GM19035 (cell line): ENCODE measurements at regions not wholly inside any gene's neighbourhood (a gene's known extent, or its start where the extent isn't known, plus 50 kb on each side); places are given as distances from the start of the nearest gene placed in this dataset.

Experiments used
- ATAC-seq: cut with Tn5 transposase; IDR thresholded peaks from one replicate; pipeline ENCODE4 v1.9.1; 2021; ENCODE audit not compliant: unreplicated experiment

DNA sequence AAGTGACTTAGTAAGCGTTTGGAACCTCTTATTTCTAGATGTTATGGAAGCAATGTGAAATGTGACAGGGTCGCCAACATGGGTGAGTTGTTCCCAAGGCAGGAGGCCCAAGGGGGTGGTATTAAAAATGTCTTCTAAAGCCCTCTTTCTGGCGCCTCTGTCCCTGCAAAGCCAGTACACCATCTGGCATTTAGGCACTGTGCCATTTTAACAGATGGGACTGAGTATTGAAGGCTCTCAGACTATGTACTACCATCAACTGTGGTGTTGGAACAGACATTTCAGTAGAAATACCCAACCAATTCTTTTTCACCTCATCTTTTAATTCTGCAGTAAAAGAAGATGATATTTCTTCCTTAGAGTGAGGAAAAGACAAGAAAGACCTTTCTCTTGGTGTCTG lies 384.5 kb upstream of the MMADHC start:
- ATAC-seq, result no peak

DNA sequence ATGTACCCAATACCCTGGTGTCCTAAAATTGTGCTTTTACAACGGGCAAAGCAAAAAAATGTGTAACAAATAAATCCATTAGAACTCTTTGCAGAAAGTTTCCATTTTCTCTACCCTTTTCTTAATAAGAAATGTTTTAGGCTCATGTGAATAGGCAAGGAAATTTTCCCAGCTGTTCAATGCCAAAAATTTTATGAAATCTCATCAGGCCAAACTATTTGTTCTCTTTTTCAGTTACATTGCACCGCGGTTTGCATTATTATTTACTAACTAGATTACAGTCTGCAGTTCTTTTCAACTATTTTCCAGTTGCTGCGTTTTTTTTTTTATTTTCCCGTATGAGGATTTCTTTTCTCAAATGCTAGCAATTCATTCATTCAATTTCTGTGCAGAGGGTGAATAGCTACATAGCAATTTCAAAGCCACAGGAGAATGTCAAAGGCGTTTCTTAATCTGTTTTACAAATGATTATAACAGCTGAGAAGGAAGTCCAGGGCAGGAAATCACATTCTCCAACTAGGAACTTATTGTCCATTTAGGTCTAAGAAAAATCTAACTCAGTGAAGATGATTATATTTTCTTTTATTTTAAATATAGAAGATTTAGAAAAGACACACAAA lies 367.5 kb upstream of the MMADHC start:
- ATAC-seq, result no peak

DNA sequence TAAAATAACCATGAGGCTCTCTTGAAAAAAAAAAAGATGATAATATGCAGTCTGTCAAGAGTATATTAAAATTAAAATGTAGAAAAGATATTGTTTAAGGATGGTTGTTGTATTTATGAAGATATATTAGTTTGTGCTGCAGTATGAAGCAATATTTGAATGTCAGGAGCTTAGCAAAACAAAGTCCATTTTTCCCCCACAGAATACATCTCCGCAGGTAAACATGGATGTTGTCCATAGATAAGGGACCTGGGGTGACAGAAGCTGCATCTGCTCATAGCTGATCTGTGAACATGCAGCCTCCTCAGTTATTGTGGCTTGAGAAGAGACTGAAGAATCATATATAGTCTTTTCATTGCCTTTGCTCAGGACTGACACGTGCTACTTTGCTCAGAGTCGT lies 366.1 kb upstream of the MMADHC start:
- ATAC-seq, result no peak

DNA sequence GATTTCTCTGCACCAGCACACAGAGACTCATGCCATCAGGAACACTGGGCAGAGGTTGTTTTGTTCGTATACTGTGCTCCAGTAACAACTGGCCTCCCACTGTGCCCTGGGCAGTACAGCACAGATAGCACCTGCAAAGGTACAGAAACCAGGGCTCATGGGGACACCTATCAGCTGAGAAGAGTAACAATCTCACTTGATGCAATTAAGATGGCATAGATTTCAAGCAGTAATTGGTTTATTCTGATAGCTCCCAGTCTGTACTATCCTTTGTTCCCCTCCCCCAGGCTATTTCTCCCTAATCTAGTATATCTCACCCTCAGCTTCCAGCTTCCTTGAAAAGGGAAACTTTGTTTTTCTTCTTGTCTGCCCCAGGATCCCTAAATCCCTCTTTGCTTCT lies 343.9 kb upstream of the MMADHC start:
- ATAC-seq, result no peak

DNA sequence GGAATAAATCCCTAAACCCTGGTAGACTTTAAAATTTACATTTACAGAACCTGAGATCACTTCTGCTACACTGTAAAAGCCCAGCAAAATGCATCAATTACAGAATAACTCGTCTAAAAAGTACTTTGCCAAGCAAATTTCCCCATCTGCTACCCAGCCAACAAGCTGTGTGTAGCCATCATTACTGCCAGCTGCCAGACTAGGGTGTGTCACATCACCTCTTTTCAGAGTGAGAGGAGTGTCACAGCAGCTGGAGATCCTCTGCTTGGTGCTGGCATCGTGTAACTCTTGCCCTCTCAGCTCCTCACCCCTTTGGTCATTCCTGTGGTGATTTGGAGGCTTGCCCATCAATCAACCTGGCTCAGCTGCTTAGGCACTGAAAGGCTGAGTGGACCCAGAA lies 340.4 kb upstream of the MMADHC start:
- no peak for ATAC-seq

DNA sequence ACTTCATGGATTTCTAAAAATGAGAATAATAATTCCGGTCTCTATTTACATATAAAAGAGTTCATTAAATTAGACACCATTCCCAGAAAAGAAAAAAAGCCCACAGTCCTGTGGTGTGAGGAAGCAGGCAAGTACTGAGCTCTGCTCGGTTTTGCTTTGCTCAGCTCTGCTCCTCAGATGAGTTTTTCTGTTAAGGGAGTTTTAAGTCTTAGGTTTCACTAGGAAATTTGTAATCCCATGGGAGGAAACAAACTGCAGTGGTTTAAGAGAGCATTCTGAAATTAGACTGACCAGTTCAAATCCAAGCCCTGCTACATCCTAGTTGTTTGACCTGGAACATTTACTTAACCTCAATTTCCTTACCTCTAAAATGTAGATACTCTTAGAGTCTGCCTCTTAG lies 338.6 kb upstream of the MMADHC start:
- no peak for ATAC-seq

DNA sequence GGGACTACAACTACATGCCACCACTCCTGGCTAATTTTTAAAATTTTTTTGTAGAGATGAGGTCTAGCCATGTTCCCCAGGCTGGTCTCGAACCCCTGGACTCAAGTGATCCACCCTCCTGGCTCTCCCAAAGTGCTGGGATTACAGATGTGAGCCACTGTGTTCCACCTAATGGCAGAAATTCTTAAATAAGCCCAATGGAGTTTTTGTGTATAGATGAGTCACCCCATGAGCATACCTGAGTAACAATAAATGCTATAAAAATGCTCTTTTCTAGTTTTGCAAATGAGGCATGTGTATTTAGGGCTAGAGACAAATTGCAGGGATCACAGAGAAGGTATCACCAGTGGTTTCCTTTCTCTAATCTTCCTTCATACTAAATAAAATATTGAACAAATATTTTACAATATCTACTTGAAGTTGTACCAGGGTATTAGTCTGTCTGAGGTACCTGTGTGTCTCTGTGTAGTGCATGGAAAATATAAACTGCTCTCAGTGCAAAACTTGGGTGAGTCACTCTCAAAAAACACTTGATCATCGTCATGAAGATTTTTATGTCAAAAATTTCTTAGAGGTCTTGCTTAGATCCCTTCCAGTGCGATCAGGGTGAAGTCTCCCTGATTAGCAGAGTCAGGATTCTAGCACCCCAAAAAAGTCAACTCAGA lies 337.1 kb upstream of the MMADHC start:
- ATAC-seq, result no peak

DNA sequence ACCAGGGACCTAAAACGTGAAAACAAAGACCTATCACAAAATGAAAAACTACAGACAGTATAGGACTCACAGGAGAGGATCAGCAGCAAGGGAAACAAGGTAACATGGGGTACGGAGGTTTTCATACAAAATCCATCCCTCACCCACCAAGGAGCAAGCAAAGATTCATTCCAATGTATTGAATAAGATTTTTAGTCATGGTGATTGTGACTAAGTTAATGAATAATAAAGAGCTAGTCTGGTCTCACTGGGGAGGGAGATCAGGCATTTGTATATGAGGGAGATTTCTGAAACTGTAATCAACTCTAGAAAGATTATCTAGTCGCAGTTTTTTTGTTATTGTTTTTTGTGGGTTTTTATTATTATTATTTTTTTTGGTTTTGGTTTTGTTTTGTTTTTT lies 336.5 kb upstream of the MMADHC start:
- ATAC-seq, result no peak

DNA sequence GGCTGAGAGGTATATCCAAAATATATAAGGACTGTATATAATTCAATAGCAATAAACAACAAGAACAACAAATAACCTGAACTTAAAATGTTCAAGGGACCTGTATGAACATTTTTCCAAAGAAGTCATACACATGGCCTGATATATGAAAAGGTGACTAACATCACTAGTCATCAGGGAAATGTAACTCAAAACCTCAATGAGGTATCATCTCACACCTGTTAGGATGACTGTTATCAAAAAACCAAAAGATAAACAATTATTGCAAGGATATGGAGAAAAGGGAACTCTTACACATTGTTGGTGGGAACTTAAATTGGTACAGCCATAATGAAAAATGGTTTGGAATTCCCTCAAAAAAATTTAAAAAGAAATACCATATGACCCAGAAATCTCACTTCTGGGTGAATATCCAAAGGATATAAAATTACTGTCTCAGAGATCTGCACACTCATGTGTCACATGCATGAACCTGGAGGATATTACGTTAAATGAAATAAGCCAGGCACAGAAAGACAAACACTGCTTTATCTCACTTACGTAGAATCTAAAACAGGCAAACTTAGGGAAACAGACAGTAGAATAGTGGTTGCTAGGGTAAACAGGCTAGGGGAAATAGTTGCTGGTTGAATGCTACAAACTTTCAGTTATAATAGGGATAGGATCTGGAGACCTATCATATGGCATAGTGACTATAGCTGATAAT lies 334.5 kb upstream of the MMADHC start:
- no peak for ATAC-seq

DNA sequence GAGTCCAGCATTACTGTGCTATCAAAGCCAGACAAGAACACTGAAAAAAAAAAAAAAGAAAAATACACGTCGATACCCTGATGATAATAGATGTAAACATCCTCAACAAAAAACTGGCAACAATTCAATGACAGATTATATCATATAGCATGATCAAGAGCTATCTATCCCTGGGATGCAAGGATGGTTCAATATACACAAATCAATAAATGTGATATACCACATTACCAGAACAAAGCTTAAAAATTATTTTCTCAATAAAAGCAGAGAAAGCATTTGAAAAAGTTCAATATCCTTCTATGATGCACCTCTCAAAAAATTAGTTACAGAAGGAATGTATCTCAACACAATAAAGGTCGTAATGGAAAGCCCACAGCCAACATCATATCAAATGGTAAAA lies 332.8 kb upstream of the MMADHC start:
- ATAC-seq, result no peak

DNA sequence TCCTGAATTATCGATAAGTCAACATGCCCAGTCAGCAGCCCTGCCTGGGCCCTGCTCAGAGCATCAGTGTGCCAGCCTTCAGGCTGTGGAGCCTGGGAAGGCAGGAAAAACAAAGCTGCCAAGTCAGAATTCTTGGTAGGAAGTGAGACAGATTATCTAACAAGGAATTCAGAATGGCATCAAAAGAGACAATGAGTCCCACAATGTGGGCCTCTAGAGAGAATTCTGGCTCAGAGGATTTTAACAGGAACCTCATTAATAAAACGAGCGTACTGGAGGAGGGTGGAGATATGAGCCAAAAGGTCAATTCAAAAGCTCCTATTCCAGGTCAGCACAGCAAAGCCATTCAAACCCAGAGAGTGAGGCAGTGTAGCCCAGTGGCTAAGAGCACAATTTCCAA lies 327.6 kb upstream of the MMADHC start:
- no peak for ATAC-seq

DNA sequence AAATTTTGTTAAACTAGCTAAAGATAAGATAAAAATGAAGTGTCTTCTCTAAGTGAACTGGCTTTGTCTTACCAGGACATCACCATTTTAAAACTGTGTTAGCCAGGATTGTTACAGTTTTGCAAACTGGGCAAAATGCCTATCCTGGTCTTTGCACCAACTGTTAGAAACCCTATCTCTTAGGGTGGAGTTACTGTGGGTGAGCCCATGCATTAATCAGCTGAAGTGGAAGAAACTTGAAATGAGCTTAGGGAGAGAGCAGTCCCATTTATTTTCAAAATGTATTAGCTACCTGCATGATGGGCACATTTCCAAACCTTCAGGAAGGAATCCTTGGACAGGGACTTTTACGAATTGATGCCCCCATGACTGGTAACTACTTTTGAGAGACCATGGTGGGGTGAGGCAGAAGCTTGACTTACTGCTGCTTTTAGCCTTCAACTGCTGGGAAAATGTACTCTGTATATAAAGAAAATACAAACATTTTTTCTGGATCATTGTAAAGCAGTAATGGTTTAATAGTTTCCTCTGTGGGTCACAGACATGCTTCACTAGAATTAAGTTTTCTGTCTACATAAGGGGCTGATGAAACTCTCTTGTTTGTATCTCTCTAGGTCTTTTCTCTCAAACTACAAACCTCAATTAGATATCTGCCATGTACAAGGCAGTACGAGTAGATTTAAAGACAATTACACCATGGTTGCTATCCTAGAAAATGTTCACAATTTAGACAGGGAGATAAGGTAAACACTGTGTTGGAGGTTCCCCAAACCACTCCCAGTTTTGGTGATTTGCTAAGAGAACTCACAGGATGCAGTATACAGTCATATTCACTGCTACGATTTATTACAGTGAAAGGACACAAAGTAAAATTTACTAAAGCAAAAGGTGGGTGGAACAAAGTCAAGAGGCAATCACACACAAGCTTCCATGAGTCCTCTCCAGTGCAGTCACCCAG lies 321.4 kb upstream of the MMADHC start:
- no peak for ATAC-seq

DNA sequence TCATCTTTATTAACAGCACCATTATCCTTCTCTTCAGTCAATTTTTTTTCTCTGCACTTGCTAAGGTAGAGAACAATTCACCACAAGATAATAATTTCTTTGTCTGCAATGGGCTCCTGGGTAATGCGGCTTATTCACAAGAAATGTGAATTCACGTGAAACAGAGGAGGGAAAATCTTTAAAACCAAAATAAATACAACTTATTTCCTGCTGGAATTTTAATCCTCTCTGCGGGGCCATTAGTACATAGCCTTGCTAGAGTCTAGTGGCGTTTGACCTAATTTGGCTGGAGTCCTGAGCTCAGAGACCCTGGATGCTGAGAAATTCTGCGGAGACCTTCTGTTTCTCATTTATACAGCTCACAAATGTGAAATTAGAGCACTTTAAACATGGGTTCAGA lies 319.3 kb upstream of the MMADHC start:
- no peak for ATAC-seq

DNA sequence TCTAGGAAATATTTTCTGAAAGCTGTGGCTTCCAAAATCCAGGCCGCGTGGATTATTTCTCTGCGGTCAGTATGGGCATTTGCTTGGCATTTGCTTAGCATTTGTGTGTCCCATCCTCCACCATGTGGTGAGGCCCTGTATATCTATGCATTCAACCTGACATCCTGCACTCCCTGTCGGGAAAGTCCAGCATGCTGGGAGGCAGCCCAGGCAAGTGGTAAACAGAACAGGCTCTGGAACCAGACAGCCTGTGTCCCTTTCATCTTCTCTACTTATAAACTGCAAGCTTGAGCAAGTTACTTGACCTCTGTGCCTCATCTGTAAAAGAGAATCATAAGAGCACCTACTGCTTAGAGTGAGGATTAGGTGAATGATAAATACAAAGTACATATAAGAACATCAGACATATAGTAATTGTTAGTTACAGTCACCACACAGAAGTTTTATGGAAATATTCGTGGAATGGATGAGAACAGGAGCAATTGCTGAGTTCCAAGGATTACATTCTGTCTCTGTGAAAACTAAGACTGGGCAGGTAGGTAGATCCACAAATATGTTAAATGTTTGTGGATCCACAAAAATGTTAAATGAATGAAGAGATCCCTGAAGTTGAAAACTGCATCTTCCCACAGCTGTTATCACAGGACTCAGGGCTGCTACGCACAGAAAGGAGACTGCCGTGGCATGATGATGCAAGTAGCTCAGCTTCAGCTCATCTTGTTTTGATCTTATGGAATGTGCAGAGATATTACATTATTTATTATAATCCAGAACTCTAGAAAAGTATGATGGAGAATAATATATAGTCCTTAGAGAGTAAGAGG lies 317.0 kb upstream of the MMADHC start:
- no peak for ATAC-seq

DNA sequence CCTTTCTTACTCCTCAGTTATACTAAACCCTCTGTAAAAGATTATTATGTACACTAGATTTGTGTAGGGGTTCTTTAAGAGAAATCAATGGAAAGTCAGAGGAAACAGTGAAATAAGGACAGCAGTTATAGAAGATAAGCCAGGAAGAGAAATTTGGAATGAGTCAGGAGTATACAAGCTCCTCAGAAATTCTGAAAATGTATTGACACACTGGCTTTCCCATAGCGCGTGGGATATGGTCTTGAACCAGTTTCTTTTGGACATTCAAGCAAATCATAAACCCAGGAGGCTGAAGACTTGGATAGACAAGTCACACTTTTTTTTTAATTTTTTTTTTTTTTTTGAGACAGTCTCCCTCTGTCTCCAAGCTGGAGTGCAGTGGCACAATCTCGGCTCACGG lies 316.1 kb upstream of the MMADHC start:
- no peak for ATAC-seq

DNA sequence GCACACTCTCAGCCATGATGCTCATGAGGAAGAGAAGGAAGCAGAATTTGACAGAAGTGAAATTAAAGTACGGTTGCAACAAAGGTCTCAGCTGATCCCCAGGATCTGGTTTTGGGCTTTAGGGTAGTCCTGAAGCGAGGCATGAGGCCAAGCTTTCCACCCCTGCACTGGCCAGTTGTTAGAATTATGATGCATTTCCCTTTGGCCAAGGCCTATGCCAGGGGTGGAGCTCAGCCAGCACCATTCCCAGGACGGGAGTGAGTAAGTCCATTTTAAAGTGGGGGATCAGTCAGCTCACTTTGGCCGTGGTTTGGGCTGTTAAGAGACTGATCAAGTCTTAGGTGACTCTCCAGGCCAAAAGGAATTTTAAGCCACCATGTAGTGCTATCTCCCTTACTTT lies 314.5 kb upstream of the MMADHC start:
- no peak for ATAC-seq

DNA sequence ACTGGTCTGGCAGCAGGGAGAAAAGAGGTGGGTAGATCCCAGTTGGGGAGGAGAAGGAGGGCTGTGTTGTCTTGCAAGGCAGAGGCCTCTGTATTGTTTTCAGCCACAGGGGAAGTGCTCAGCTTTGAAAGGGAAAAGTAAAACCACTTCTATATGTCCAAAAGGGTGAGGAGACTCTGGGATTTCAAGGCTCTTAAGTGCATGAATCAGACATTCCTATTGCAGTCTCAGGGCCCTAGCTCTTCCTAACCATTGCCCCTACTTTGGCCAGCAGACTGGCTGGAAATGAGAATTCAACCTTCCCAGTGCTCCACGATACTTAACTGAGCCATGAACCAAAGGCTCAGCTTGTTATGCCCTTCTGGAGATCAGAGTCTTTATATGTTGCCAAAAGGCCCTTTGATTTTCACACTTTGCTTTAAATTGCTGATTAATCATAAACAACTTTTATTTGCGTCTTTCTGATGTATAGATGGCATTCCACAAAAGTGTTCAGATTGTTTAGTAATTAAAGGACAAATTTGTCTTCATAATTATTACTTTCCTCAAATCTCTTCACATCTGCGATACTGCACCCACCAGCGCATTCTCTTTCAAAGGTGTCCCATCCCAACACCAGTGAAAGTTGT lies 313.8 kb upstream of the MMADHC start:
- ATAC-seq, result no peak

DNA sequence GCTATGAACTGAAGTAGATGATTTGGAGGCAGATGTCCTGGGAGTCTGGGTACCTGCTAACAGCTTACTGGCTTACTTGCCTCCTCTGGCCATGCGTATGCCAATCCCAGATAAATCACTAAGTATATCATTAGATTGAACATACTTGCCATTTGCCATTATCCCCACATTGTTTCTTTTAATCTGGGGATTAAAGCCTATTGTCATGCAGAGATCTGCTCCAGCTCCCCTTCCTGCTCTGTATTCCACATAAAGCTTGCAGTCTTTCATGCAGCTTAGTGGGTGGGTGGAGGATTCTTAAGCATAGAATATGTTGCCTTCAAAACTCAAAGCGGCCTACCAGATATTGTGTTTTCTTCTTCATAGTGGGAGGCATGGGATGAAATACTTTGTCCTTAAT lies 311.8 kb upstream of the MMADHC start:
- no peak for ATAC-seq

DNA sequence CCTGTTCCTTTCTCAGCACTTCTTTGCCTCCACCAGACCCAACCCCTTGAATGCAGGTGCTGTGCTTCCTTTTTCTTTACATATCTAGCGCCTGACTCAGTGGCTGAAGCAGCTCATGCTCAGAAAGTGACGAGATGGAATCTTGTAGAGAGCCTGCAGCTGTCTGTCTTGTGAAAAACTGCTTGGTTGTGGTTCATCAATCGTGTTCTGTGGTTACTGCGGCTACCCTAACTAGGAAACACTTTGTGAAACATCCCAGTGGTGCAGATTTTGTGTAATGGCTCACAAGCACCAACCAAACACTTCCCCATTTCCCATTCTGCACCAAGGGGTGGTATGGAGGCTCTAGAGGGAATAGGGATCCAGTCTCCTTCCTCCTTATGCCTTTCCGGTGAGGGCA lies 307.2 kb upstream of the MMADHC start:
- ATAC-seq, result no peak

DNA sequence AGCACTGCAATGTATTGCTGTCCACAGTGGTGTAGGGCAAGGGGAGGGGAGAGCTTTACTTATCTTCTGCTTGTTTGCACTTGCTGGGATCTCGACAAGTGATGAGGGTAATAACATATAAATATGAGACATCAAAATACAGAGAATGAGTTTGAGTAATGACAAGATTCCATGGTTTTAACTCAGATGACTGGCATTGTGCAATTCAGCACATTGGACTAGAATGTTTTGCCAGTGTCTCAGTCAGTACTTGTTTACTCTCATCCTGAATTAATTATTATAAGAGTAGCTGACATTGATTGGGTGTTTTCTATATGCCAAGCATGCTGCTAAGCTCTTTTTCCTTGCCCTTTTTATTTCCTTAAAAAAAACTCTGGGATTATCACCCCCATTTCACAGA lies 306.7 kb upstream of the MMADHC start:
- no peak for ATAC-seq
